ENCODE measurements at regions not wholly inside any gene's neighbourhood (a gene's known extent, or its start where the extent isn't known, plus 50 kb on each side); places are given as distances from the start of the nearest gene placed in this dataset.

DNA sequence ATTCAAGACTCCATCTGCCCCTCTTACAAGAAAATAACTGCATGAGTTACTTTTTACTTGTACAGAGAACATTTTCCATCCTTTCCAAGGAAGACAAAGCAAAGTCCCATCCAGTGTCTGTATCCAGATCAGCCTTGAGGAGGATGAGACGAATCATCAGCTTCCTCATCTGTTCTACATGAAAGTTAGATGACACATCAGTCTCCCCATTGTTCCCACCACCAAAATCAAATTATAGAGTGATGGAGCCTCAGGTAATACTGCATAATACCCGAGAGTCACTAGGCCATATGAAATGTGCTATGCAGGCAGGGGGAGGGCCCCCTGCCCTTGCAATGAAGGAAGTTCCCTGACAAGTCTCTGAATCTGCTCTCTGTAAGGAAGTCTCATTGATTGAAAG is 1244.6 kb upstream of the SLC10A2 start:
- TF ChIP-seq, protein P1, sequence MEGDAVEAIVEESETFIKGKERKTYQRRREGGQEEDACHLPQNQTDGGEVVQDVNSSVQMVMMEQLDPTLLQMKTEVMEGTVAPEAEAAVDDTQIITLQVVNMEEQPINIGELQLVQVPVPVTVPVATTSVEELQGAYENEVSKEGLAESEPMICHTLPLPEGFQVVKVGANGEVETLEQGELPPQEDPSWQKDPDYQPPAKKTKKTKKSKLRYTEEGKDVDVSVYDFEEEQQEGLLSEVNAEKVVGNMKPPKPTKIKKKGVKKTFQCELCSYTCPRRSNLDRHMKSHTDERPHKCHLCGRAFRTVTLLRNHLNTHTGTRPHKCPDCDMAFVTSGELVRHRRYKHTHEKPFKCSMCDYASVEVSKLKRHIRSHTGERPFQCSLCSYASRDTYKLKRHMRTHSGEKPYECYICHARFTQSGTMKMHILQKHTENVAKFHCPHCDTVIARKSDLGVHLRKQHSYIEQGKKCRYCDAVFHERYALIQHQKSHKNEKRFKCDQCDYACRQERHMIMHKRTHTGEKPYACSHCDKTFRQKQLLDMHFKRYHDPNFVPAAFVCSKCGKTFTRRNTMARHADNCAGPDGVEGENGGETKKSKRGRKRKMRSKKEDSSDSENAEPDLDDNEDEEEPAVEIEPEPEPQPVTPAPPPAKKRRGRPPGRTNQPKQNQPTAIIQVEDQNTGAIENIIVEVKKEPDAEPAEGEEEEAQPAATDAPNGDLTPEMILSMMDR (IDR thresholded peaks at IDR 0.05; ENCODE audit: borderline replicate concordance, extremely low read depth, low read length, poor library complexity, severe bottlenecking), result no peak
- TF ChIP-seq EZH2 (IDR thresholded peaks at IDR 0.05; ENCODE audit: borderline replicate concordance, low read depth, low read length, severe bottlenecking), result no peak
